Thoracic aorta (tissue), 2 donors: ENCODE measurements at regions not wholly inside any gene's neighbourhood (a gene's known extent, or its start where the extent isn't known, plus 50 kb on each side); places are given as distances from the start of the nearest gene placed in this dataset.
A peak's percentile ranks its signal among the peaks of the same experiment; 100 is the strongest.

Experiments used
- ATAC-seq: fragments of 150-250 bp; one replicate; pipeline ENCODE4 v1.8.0; 2017; ENCODE audit warnings: low read depth; ENCODE audit not compliant: insufficient number of reproducible peaks, low FRiP score
- DNase-seq: peaks from one replicate; pipeline ENCODE4 v3.0.0-alpha.2; 2020; ENCODE audit warnings: low spot score
- H3K27ac ChIP-seq, 2 donors: fragments of 200-600 bp; sonication (generic); 1 replicate in 1 of 2; 2 replicates in 1 of 2; pipeline ENCODE4 v1.5.1; 2016; ENCODE audit warnings: mild to moderate bottlenecking in 2 of 2, moderate library complexity in 2 of 2
- H3K27me3 ChIP-seq: fragments of 200-600 bp; sonication (generic); replicated peaks from 2 replicates; pipeline ENCODE4 v1.6.0; 2016; ENCODE audit warnings: mild to moderate bottlenecking; ENCODE audit not compliant: insufficient read depth
- H3K36me3 ChIP-seq: fragments of 200-600 bp; sonication (generic); one replicate; pipeline ENCODE4 v1.5.1; 2016
- H3K4me1 ChIP-seq, 2 donors: fragments of 200-600 bp; sonication (generic); 1 replicate in 1 of 2; 2 replicates in 1 of 2; pipeline versions ENCODE4 v1.5.1 to v1.6.0; 2016; ENCODE audit warnings: low read depth in 2 of 2, mild to moderate bottlenecking in 1 of 2; ENCODE audit not compliant: control insufficient read depth in 1 of 2
- H3K4me3 ChIP-seq: fragments of 200-600 bp; sonication (generic); 2 replicates; pipeline ENCODE4 v1.5.1; 2016; ENCODE audit warnings: mild to moderate bottlenecking
- H3K9me3 ChIP-seq: fragments of 200-600 bp; sonication (generic); 2 replicates; pipeline ENCODE4 v1.5.1; 2016
- TF ChIP-seq, protein P1 (sequence below): fragments of 200-600 bp; sonication (generic); IDR thresholded peaks from one replicate; pipeline ENCODE4 v1.5.1; 2019; ENCODE audit warnings: antibody characterized with exemption

DNA sequence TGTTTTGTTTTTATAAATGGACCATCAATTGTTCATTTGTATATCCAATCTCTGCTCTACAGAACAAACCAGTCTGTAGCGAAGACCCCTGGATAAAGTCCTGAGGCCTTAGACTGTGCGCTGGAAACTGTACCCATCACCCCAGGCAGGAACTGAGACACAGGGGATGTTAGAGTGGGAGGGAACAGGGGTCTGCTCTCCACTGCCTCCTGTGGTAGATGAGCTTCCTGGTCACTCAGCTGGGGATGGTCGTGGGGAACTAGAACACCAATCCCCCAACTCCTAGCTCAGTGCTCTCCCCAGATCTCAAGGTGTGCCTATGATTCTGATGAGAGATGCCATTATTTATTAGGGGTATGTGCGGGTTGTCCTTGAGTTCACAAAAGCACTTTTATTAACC is 340.2 kb upstream of the IGF1R start:
- ATAC-seq (no peak), DNase-seq (no peak)
- H3K4me1 ChIP-seq: no peaks in the 10 kb centered on the region
- H3K4me3 ChIP-seq: no peak overlapping the region
- no peak overlapping the region for H3K27ac ChIP-seq
- H3K36me3 ChIP-seq: no peaks in the 10 kb centered on the region
- H3K27me3 ChIP-seq: no peaks in the 10 kb centered on the region
- TF ChIP-seq, protein P1, sequence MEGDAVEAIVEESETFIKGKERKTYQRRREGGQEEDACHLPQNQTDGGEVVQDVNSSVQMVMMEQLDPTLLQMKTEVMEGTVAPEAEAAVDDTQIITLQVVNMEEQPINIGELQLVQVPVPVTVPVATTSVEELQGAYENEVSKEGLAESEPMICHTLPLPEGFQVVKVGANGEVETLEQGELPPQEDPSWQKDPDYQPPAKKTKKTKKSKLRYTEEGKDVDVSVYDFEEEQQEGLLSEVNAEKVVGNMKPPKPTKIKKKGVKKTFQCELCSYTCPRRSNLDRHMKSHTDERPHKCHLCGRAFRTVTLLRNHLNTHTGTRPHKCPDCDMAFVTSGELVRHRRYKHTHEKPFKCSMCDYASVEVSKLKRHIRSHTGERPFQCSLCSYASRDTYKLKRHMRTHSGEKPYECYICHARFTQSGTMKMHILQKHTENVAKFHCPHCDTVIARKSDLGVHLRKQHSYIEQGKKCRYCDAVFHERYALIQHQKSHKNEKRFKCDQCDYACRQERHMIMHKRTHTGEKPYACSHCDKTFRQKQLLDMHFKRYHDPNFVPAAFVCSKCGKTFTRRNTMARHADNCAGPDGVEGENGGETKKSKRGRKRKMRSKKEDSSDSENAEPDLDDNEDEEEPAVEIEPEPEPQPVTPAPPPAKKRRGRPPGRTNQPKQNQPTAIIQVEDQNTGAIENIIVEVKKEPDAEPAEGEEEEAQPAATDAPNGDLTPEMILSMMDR: no peak
- no peaks in the 10 kb centered on the region for H3K9me3 ChIP-seq

DNA sequence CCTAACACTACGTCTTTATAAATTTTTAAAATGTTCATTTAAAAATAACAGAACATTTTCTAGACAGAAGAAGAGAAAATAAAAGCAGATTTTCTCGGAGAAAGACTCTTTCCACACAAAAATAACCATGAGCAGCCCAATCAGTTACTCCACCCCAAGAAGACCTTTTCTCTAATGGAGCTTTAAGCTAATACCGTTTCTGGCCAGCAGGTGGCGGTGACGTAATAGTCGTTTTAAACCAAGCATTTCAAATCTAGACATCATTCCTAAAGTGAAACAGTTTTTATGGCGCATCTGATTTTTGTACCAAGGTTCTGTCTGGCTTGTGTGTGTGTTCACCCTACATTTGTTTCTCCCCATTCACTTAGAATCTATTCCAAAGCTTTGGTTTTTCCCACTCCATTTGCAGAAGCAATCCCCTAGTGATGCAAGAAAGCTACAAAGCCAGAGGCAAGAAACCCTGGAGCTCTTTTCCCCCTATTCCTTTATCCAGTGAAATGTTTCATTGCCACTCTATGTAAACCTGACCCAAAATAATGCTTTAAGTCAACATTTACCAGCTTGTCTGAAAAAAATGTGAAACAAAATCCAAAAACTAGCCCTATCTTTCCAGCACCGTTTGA is 336.7 kb upstream of the IGF1R start:
- H3K27me3 ChIP-seq: no peaks in the 10 kb centered on the region
- H3K4me3 ChIP-seq: peak overlapping the region; percentile 9
- ATAC-seq (no peak), DNase-seq (peak; percentile 54)
- H3K36me3 ChIP-seq: no peaks in the 10 kb centered on the region
- H3K27ac ChIP-seq: no peak overlapping the region
- H3K4me1 ChIP-seq: no peaks in the 10 kb centered on the region
- TF ChIP-seq, protein P1: peak; percentile 75
- no peaks in the 10 kb centered on the region for H3K9me3 ChIP-seq

DNA sequence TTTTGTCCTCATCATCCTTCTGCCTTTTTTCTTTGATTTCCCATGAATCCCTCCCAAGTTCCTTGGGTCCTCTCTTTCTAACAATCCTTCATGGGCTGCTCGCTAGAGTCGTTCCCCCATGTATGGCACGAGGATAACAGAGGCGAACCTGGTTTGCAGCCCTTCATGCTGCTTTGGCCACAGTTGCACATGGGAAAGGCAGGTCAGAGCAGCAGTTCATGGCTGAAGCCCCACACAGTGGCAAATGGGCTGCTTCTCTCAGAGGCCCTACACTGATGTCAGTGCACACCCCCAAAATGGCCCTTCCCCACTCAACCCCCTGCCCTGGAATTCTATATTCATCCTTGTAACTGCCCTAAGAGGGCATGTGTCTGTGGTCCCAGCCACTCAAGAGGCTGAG is 335.4 kb upstream of the IGF1R start:
- Histone ChIP-seq H3K4me3 (no peak overlapping the region), H3K36me3 (no peaks in the 10 kb centered on the region), H3K4me1 (no peaks in the 10 kb centered on the region), H3K9me3 (no peaks in the 10 kb centered on the region), H3K27ac (no peak overlapping the region), H3K27me3 (no peaks in the 10 kb centered on the region)
- ATAC-seq: no peak
- no peak for DNase-seq
- TF ChIP-seq, protein P1: no peak

DNA sequence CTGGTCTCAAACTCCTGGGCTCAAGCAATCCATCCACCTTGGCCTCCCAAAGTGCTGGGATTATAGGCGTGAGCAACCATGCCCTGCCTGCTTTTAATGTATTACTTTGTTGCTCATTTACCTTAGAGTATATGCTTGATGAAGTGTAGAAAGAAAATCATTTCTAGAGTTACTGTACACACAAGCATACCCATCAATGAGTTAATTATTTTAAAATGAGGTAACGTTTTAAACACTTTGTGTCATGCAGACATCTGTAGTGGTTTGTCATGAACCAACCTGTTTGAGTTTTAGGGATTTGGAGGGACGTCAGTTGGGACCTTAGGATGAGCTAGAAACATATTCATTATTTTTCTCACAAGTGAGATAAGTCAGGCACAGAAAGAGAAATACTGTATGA is 332.4 kb upstream of the IGF1R start:
- TF ChIP-seq, protein P1: no peak
- DNase-seq (no peak), ATAC-seq (no peak)
- Histone ChIP-seq H3K9me3 (no peaks in the 10 kb centered on the region), H3K4me1 (no peaks in the 10 kb centered on the region), H3K36me3 (no peaks in the 10 kb centered on the region), H3K27me3 (no peaks in the 10 kb centered on the region), H3K27ac (no peak overlapping the region), H3K4me3 (no peak overlapping the region)

DNA sequence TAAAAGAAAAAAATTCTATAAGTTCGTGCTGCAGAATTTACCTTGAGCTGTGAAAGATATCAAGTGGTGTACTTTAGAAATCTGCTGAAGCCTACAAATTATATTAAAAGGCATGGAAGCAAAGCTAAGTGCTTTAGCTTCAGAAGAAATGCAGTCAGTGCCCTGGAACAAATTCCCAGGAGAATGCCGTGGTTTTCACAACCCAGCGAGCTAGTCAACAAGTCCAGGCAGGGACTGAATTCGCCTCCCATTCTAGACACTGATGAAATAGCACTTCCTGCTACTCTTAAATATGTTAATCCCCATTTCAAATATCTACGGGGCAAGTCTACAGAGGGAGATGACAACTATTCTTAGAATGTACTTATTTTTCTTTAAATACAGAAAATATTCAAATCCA is 326.4 kb upstream of the IGF1R start:
- Histone ChIP-seq H3K27ac (no peak overlapping the region), H3K36me3 (no peaks in the 10 kb centered on the region), H3K9me3 (no peaks in the 10 kb centered on the region), H3K27me3 (no peaks in the 10 kb centered on the region), H3K4me3 (no peak overlapping the region), H3K4me1 (no peaks in the 10 kb centered on the region)
- ATAC-seq (no peak), DNase-seq (no peak)
- TF ChIP-seq, protein P1: no peak
